WTC11 (cell line): ENCODE measurements at regions not wholly inside any gene's neighbourhood (a gene's known extent, or its start where the extent isn't known, plus 50 kb on each side); places are given as distances from the start of the nearest gene placed in this dataset.

Experiments
- CREB1 ChIP-seq: sonication (generic); formaldehyde crosslinking; IDR thresholded peaks from 2 replicates; pipeline ENCODE4 v1.8.0; 2023; ENCODE audit warnings: mild to moderate bottlenecking, missing genetic modification reagents
- NFE2L1 ChIP-seq: sonication (generic); formaldehyde crosslinking; IDR thresholded peaks from 2 replicates; pipeline ENCODE4 v1.8.1; 2023; ENCODE audit warnings: missing genetic modification reagents
- NFYB ChIP-seq: sonication (generic); formaldehyde crosslinking; conservative IDR thresholded peaks from 2 replicates; pipeline ENCODE4 v1.8.0; 2022; ENCODE audit warnings: low read depth, missing genetic modification reagents
- NR2C2 ChIP-seq: sonication (generic); formaldehyde crosslinking; IDR thresholded peaks from 2 replicates; pipeline ENCODE4 v1.8.0; 2022; ENCODE audit warnings: mild to moderate bottlenecking, missing genetic modification reagents
- SMAD4 ChIP-seq: sonication (generic); formaldehyde crosslinking; IDR thresholded peaks from 2 replicates; pipeline ENCODE4 v1.8.0; 2022; ENCODE audit warnings: mild to moderate bottlenecking, missing genetic modification reagents
- TEAD1 ChIP-seq: sonication (generic); formaldehyde crosslinking; IDR thresholded peaks from 2 replicates; pipeline ENCODE4 v1.8.0; 2022; ENCODE audit warnings: mild to moderate bottlenecking, missing genetic modification reagents
- TEAD4 ChIP-seq: sonication (generic); formaldehyde crosslinking; IDR thresholded peaks from 2 replicates; pipeline ENCODE4 v1.8.0; 2022; ENCODE audit warnings: mild to moderate bottlenecking, missing genetic modification reagents
- TF ChIP-seq, protein P1 (sequence below): fragments of 200-600 bp; IDR thresholded peaks from 2 replicates; pipeline ENCODE4 v1.8.0; 2022; ENCODE audit warnings: antibody characterized with exemption
- TF ChIP-seq, protein P2 (sequence below): sonication (generic); formaldehyde crosslinking; IDR thresholded peaks from 2 replicates; pipeline ENCODE4 v1.8.1; 2023; ENCODE audit warnings: mild to moderate bottlenecking, missing genetic modification reagents, moderate library complexity
- TF ChIP-seq, protein P3 (sequence below): sonication (generic); formaldehyde crosslinking; IDR thresholded peaks from 2 replicates; pipeline ENCODE4 v1.8.1; 2023; ENCODE audit warnings: mild to moderate bottlenecking, missing genetic modification reagents, moderate library complexity
- TF ChIP-seq, protein P4 (sequence below): sonication (generic); formaldehyde crosslinking; IDR thresholded peaks from 2 replicates; pipeline ENCODE4 v1.8.0; 2022; ENCODE audit warnings: missing genetic modification reagents

DNA sequence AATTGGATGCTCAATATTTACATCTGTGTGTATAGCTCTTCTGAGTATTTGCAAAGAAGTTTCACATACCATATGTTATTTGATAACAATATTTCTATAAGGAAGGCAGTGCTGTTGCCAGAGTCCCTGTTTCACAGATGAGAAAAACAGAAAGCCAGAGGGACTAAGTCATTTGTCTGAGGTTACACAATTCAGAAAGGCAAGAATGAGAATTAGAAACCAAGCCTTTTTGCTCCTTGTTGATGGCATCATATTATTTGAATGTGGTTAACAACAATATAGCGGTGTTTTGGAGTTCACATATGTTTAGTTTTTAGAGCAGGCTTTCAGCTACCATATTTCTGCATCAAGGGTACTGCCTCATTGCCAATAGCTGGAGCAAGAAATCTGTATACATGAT is 110.9 kb upstream of the PRLR start:
- TF ChIP-seq TEAD1 (CRISPR knock-in tag) = no peak
- TF ChIP-seq, protein P1, sequence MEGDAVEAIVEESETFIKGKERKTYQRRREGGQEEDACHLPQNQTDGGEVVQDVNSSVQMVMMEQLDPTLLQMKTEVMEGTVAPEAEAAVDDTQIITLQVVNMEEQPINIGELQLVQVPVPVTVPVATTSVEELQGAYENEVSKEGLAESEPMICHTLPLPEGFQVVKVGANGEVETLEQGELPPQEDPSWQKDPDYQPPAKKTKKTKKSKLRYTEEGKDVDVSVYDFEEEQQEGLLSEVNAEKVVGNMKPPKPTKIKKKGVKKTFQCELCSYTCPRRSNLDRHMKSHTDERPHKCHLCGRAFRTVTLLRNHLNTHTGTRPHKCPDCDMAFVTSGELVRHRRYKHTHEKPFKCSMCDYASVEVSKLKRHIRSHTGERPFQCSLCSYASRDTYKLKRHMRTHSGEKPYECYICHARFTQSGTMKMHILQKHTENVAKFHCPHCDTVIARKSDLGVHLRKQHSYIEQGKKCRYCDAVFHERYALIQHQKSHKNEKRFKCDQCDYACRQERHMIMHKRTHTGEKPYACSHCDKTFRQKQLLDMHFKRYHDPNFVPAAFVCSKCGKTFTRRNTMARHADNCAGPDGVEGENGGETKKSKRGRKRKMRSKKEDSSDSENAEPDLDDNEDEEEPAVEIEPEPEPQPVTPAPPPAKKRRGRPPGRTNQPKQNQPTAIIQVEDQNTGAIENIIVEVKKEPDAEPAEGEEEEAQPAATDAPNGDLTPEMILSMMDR = no peak
- TF ChIP-seq CREB1 (CRISPR knock-in tag) = no peak
- TF ChIP-seq, protein P2, sequence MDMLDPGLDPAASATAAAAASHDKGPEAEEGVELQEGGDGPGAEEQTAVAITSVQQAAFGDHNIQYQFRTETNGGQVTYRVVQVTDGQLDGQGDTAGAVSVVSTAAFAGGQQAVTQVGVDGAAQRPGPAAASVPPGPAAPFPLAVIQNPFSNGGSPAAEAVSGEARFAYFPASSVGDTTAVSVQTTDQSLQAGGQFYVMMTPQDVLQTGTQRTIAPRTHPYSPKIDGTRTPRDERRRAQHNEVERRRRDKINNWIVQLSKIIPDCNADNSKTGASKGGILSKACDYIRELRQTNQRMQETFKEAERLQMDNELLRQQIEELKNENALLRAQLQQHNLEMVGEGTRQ = no peak
- no peak for TF ChIP-seq NR2C2 (CRISPR knock-in tag)
- TF ChIP-seq, protein P3, sequence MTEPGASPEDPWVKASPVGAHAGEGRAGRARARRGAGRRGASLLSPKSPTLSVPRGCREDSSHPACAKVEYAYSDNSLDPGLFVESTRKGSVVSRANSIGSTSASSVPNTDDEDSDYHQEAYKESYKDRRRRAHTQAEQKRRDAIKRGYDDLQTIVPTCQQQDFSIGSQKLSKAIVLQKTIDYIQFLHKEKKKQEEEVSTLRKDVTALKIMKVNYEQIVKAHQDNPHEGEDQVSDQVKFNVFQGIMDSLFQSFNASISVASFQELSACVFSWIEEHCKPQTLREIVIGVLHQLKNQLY (CRISPR knock-in tag) = no peak
- no peak for TF ChIP-seq NFYB (CRISPR knock-in tag)
- no peak for TF ChIP-seq TEAD4
- TF ChIP-seq, protein P4, sequence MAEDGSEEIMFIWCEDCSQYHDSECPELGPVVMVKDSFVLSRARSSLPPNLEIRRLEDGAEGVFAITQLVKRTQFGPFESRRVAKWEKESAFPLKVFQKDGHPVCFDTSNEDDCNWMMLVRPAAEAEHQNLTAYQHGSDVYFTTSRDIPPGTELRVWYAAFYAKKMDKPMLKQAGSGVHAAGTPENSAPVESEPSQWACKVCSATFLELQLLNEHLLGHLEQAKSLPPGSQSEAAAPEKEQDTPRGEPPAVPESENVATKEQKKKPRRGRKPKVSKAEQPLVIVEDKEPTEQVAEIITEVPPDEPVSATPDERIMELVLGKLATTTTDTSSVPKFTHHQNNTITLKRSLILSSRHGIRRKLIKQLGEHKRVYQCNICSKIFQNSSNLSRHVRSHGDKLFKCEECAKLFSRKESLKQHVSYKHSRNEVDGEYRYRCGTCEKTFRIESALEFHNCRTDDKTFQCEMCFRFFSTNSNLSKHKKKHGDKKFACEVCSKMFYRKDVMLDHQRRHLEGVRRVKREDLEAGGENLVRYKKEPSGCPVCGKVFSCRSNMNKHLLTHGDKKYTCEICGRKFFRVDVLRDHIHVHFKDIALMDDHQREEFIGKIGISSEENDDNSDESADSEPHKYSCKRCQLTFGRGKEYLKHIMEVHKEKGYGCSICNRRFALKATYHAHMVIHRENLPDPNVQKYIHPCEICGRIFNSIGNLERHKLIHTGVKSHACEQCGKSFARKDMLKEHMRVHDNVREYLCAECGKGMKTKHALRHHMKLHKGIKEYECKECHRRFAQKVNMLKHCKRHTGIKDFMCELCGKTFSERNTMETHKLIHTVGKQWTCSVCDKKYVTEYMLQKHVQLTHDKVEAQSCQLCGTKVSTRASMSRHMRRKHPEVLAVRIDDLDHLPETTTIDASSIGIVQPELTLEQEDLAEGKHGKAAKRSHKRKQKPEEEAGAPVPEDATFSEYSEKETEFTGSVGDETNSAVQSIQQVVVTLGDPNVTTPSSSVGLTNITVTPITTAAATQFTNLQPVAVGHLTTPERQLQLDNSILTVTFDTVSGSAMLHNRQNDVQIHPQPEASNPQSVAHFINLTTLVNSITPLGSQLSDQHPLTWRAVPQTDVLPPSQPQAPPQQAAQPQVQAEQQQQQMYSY (CRISPR knock-in tag) = no peak
- TF ChIP-seq NFE2L1 (CRISPR knock-in tag) = no peak
- no peak for TF ChIP-seq SMAD4 (CRISPR knock-in tag)
